ENCODE measurements at regions not wholly inside any gene's neighbourhood (a gene's known extent, or its start where the extent isn't known, plus 50 kb on each side); places are given as distances from the start of the nearest gene placed in this dataset.
"Not testable (repeated sequence)": the region's sequence is repeated elsewhere in the genome, so short reads cannot be mapped to it uniquely, and the experiment has no call there.

DNA sequence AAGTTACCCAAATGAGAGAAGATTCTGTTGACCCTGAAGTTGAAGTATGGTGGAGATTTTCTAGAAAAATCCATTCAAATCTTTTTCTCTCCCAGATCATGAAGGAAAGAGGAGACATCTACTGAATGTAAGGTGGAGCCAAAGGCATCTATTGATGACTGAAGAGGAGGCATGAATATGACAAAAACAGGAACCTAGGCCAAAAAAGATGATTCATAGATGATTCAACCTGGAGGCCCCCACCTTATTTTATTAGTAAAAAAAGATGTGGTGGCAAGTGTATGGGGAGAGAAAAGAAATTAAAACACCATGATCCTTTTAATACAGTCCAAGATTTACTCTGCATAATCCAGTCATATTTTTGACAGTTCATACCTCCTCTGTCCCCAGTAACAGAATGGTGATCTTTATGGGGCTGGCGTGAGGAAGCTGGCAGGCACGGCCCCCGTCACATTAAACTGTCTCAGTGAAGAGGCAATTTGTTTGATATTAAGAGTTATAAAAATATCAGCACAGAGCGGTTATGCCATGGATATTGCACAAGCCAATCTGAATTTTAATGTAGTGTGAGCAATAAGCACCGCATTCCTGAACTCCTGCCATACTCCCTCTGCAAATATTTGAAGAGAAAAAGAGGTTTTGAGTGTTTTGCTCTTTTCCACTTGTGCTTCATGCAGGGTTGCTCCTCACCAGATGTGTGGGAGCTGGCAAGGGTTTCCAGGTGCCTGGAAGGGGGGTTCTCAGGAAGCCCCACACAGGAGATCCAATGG is 94.4 kb downstream of the TRIM43 start:
- not testable (repeated sequence) for DNase-seq

GRCh38 chr2:95687852-95688251 is 96.1 kb downstream of the TRIM43 start:
- not testable (repeated sequence) for DNase-seq

DNA sequence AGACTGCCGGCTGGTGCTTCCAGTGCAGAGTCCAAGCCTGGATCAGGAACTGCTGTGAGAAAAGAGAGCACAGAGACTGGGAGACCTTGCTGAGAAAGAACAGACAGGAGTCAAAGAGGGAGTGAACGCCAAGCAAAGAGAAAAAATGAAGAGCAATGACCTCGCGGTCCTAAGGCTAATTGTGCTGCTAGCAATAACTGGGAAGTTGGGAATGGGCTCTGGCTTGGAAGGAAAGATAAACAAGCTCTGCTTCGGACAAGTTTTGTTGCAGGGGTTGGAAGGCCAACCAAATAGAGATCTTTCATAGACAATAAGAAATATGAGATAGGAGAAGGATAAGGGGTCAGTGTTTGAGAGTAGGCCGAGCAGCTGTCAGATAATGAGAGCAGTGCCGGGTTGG is 99.4 kb downstream of the TRIM43 start:
- DNase-seq = not testable (repeated sequence)

- not testable (repeated sequence) for DNase-seq
Measured at GRCh38 chr2:95693071-95693846, 101.5 kb downstream of the TRIM43 start.

DNA sequence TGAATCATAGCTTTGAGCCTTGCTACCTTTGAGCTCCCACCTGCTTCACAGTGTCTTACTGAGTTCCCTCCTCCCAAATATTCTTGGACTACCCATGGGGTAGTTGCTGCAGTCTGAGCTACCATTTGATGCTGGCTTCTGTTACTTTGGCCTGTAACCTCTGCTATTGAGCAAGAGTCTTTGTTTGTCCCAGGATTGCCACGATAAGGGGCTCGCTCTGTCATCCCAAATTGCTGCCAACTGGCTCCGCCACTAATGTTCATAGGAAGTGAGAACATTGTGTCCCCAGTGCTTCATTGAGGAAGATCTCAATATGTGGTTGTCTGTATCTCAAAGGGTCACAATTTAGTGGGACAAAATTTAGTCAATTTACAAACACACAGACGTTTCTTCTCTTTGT is 103.8 kb downstream of the TRIM43 start:
- DNase-seq = no peak

- no peak for DNase-seq
Measured at GRCh38 chr2:95698146-95698545, 106.3 kb downstream of the TRIM43 start.

- not testable (repeated sequence) for DNase-seq
Measured at GRCh38 chr2:95699201-95700184, 107.7 kb downstream of the TRIM43 start.

- no peak for DNase-seq
Measured at GRCh38 chr2:95700519-95700918, 108.7 kb downstream of the TRIM43 start.

DNA sequence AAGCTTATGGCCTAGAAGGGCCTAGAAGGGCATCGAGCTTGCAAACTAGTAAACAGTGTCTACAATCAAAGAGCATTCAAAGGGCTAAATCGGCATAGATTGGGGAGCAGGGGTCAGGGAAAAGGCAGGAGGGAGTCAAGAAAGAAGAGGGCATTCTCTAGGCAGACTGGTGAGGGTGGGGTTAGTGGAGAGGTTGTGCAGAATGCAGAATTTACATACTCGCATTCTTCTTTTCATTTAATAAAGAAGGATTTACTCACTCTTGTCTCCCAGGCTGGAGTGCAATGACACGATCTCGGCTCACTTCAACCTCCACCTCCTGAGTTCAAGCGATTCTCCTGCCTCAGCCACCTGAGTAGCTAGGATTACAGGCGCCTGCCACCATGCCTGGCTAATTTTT is 110.7 kb downstream of the TRIM43 start:
- no peak for DNase-seq

DNA sequence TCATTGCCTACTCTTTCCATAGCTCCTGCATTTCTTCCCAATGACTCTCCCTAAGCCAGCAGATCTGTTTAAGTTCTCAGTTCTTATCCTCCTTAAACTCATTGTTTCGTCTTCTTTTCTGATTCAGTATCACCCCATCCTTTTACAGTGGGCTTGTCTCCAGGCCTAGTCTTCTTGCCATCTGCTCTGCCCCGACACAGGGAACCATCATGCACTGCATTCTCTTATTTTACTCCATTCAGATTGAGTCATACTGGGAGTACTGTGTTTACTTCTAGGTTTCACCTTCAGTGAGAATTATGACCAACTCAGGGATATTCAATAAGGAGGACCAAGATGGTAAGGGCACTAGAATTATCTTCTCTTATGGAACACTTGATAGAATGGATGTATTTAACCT is 115.4 kb downstream of the TRIM43 start:
- DNase-seq = not testable (repeated sequence)

DNA sequence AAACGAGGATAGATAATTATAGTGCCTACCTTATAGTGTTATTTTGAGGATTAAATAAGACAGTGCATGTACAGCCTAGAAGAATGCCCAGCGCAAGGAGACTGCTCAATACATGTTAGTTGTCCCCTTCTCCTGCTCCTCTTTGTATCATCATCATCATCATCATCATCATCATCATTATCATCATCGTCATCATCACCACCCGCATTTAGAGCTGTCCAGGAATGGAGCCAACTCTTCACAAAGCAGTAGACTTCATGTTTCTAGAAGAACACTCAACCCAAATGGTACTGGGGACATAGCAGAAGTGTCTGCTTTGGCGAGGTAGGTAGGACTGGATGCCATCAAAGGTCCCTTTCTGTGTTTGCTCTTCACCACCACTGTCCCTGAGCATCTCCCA is 116.0 kb downstream of the TRIM43 start:
- no peak for DNase-seq

DNA sequence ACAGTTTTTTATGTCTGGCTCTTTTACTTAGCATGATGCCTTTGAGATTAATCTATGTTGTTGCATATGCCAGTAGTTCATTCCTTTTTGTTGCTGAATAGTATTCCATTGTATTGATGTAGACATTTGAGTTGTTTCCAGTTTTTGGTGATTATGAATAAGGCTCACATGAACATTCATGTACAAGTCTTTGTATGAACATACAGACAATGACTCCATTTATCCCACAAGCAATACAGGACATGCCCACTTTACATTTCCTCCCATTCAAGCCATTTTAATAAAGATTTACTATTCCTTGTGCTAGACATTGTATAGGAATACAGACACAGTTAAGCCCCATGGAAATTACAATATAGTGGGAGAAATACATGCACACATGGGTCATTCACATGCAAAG is 118.0 kb downstream of the TRIM43 start:
- no peak for DNase-seq

GRCh38 chr2:95713470-95714177 is 121.8 kb downstream of the TRIM43 start:
- DNase-seq = not testable (repeated sequence)

- not testable (repeated sequence) for DNase-seq
Measured at GRCh38 chr2:95714398-95714797, 122.6 kb downstream of the TRIM43 start.

GRCh38 chr2:95719473-95720060 is 127.8 kb downstream of the TRIM43 start:
- DNase-seq = no peak

DNA sequence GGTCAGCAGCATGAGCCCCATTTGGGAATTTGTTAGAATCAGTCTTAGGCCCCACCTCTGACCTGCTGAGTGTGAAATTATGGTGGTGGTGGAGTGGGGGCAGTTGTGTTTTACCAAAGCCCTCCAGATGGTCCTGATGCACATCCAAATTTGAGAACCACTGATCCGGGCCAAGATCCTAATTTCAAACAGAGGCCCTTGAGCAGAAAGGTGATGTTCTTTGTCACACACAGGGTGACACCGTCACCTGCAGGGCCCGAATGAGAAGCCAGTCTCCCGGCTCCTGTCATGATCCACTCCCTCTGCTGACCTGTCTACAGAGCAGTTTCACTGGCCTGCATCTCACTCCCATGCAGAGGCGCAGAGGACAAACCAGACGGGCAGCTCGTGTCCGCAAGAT is 129.9 kb downstream of the TRIM43 start:
- no peak for DNase-seq

- no peak for DNase-seq
Measured at GRCh38 chr2:95722131-95722697, 130.4 kb downstream of the TRIM43 start.

DNA sequence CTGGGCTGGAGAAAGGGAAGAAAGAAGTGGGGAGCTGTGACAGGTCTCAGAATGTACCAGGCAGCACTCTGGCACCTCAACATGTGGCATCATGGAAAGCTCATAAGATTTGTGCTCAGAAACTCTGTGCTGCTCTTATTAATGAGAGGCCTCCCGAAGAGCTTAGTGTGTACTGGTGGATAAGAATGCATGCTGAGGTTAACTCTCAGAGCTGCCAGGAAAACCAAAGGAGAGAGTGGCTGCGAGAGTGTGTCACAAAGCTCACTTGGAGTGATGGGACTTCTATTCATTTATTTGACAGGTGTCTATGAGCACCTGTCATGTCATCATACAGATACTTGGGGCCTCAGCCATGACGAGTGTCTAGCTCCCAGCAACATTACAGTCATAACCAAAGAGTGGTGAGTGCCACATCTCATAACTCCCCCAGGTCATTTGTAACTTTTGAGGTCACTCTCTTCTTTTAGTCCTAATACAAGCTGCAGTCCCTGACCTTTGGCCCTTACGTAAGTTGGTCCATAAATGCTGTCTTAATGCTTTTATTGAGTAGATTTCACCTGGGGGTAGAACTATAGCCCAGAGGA is 131.9 kb downstream of the TRIM43 start:
- DNase-seq = not testable (repeated sequence)

DNA sequence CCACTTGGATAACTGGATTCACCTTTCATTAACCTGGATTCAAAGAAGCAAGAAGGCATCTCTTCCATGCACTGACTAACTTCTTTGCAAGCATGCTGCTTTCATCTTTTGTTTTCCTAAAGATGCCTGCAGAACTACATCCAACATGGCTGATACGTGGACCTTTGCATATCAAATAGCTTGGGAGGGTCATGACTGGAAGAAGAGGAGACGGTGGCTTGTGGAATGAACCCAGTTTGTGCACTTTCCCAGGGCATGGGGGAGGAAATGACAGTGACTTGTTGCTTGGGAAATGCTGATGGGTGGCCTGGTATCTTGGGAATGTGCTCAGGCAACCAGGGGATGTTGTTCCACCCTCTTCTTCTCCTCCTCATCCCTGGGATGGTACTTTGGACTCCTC is 133.4 kb downstream of the TRIM43 start:
- DNase-seq = not testable (repeated sequence)

GRCh38 chr2:95725677-95726076 is 133.9 kb downstream of the TRIM43 start:
- DNase-seq = not testable (repeated sequence)

GRCh38 chr2:95727420-95727819 is 135.6 kb downstream of the TRIM43 start:
- not testable (repeated sequence) for DNase-seq

Data from NCI-H2171 (cell line).